SK-N-SH (cell line): ENCODE measurements at regions not wholly inside any gene's neighbourhood (a gene's known extent, or its start where the extent isn't known, plus 50 kb on each side); places are given as distances from the start of the nearest gene placed in this dataset.

Source experiments
- CTCF ChIA-PET: fragments of 300-600, 350-600 bp; formaldehyde crosslinking; extraction: SDS; loops from one replicate; lab custom pipeline; 2021; lab: Yijun Ruan, JAX
- POLR2A ChIA-PET: fragments of 350-600 bp; sonication (Branson Sonifier 250); formaldehyde crosslinking; extraction: SDS; loops from one replicate; lab custom pipeline; 2020; ENCODE audit warnings: antibody characterized with exemption, inconsistent platforms; lab: Yijun Ruan, JAX
- DNase-seq: peaks from one replicate; pipeline ENCODE4 v3.0.0; 2012
- H2AFZ ChIP-seq: fragments of 200-600 bp; sonication (generic); 2 replicates; pipeline ENCODE4 v1.8.1; 2016; ENCODE audit warnings: antibody characterized with exemption, mild to moderate bottlenecking, low read depth
- H3F3A ChIP-seq: fragments of 200-600 bp; sonication (generic); replicated peaks from 2 replicates; pipeline ENCODE3; 2016; ENCODE audit warnings: antibody characterized with exemption, mild to moderate bottlenecking; ENCODE audit not compliant: insufficient read depth
- H3K27ac ChIP-seq, 2 experiments: fragments of 200-500 bp in 1 of 2; fragments of 200-600 bp in 1 of 2; sonication (Bioruptor generic) in 1 of 2; sonication (generic), shearing (Covaris generic) in 1 of 2; 2 replicates each; pipeline versions ENCODE4 v1.5.1 to v1.6.1; 2014 to 2016; ENCODE audit warnings: low read depth in 2 of 2, inconsistent platforms in 1 of 2, low read length in 1 of 2, mild to moderate bottlenecking in 1 of 2, mixed read lengths in 1 of 2
- H3K27me3 ChIP-seq: fragments of 200-600 bp; sonication (generic), shearing (Covaris generic); 2 replicates; pipeline ENCODE4 v1.6.1; 2016; ENCODE audit warnings: mixed run types; ENCODE audit not compliant: insufficient read depth
- H3K36me3 ChIP-seq, 2 experiments: fragments of 200-500 bp in 1 of 2; fragments of 200-600 bp in 1 of 2; sonication (Bioruptor generic) in 1 of 2; sonication (generic) in 1 of 2; replicated peaks in 1 of 2; 2 replicates each; pipeline versions ENCODE3 to v1.5.1; 2014 to 2016; ENCODE audit warnings: low read length in 1 of 2, mild to moderate bottlenecking in 1 of 2; ENCODE audit not compliant: insufficient read depth in 2 of 2, control insufficient read depth in 1 of 2
- H3K4me1 ChIP-seq, 2 experiments: fragments of 200-500 bp in 1 of 2; fragments of 200-600 bp in 1 of 2; sonication (Bioruptor generic) in 1 of 2; sonication (generic), shearing (Covaris generic) in 1 of 2; 2 replicates each; pipeline versions ENCODE4 v1.5.1 to v1.6.1; 2014 to 2016; ENCODE audit warnings: low read depth in 1 of 2, low read length in 1 of 2, mixed run types in 1 of 2; ENCODE audit not compliant: insufficient read depth in 2 of 2, control insufficient read depth in 1 of 2
- H3K4me2 ChIP-seq: fragments of 200-600 bp; sonication (generic), shearing (Covaris generic); 2 replicates; pipeline ENCODE4 v1.6.1; 2017; ENCODE audit warnings: mixed run types
- H3K4me3 ChIP-seq, 2 experiments: fragments of 200-500 bp in 1 of 2; fragments of 200-600 bp in 1 of 2; sonication (Bioruptor generic) in 1 of 2; sonication (generic), shearing (Covaris generic) in 1 of 2; 2 replicates each; pipeline versions ENCODE4 v1.5.1 to v1.8.1; 2014 to 2016; ENCODE audit warnings: low read depth in 2 of 2, inconsistent platforms in 1 of 2, low read length in 1 of 2, mild to moderate bottlenecking in 1 of 2, mixed read lengths in 1 of 2, moderate library complexity in 1 of 2
- H3K79me2 ChIP-seq: fragments of 200-600 bp; sonication (generic); 2 replicates; pipeline ENCODE4 v1.8.1; 2017; ENCODE audit warnings: mild to moderate bottlenecking; ENCODE audit not compliant: insufficient read depth
- H3K9ac ChIP-seq: fragments of 200-600 bp; sonication (generic); 2 replicates; pipeline ENCODE4 v1.6.1; 2017; ENCODE audit warnings: mixed run types
- H3K9me2 ChIP-seq: fragments of 200-600 bp; sonication (generic); 2 replicates; pipeline ENCODE4 v1.6.1; 2017; ENCODE audit warnings: mixed run types
- H3K9me3 ChIP-seq: fragments of 200-600 bp; sonication (generic); 2 replicates; pipeline ENCODE4 v1.6.1; 2017; ENCODE audit warnings: mixed run types, mild to moderate bottlenecking, moderate library complexity
- H4K20me1 ChIP-seq: fragments of 200-600 bp; sonication (generic); 2 replicates; pipeline ENCODE4 v1.6.1; 2017; ENCODE audit warnings: mild to moderate bottlenecking, mixed run types; ENCODE audit not compliant: insufficient read depth
- CHD2 ChIP-seq: fragments of 150-350 bp; IDR thresholded peaks from 2 replicates; pipeline ENCODE4 v1.6.1; 2018; ENCODE audit warnings: low read length; ENCODE audit not compliant: partially characterized antibody
- CTCF ChIP-seq: fragments of 200-600 bp; sonication (generic); IDR thresholded peaks from 2 replicates; pipeline ENCODE4 v1.6.1; 2017; ENCODE audit warnings: antibody characterized with exemption, mild to moderate bottlenecking, moderate library complexity
- FOSL2 ChIP-seq: IDR thresholded peaks from 2 replicates; pipeline ENCODE4 v1.4.0; 2012; ENCODE audit warnings: low read depth, mild to moderate bottlenecking, moderate library complexity, borderline replicate concordance
- FOXJ3 ChIP-seq: sonication (generic); formaldehyde crosslinking; IDR thresholded peaks from 2 replicates; pipeline ENCODE4 v1.5.1; 2020; ENCODE audit warnings: mild to moderate bottlenecking, missing genetic modification reagents
- GATA2 ChIP-seq: sonication (generic); formaldehyde crosslinking; IDR thresholded peaks from 2 replicates; pipeline ENCODE4 v1.5.0; 2020; ENCODE audit warnings: mild to moderate bottlenecking, missing genetic modification reagents
- IRF3 ChIP-seq: fragments of 150-350 bp; IDR thresholded peaks from 2 replicates; pipeline ENCODE4 v1.6.1; 2016; ENCODE audit warnings: mild to moderate bottlenecking, low read depth, low read length
- MEF2A ChIP-seq: IDR thresholded peaks from 2 replicates; pipeline ENCODE4 v1.4.0; 2012; ENCODE audit warnings: low read depth, borderline replicate concordance
- NRF1 ChIP-seq: IDR thresholded peaks from 2 replicates; pipeline ENCODE4 v1.6.1; 2012; ENCODE audit warnings: low read depth, mild to moderate bottlenecking, low read length
- POLR2AphosphoS5 ChIP-seq: IDR thresholded peaks from 2 replicates; pipeline ENCODE4 v1.6.1; 2012; ENCODE audit warnings: low read depth, low read length
- RAD21 ChIP-seq: IDR thresholded peaks from 2 replicates; pipeline ENCODE4 v1.6.1; 2012; ENCODE audit warnings: mild to moderate bottlenecking, low read length
- REST ChIP-seq: IDR thresholded peaks from 2 replicates; pipeline ENCODE4 v1.6.1; 2012; ENCODE audit warnings: mild to moderate bottlenecking, low read depth, low read length, moderate library complexity
- RXRA ChIP-seq: IDR thresholded peaks from 2 replicates; pipeline ENCODE4 v1.4.0; 2012; ENCODE audit warnings: low read depth, mild to moderate bottlenecking, borderline replicate concordance
- SMC3 ChIP-seq: IDR thresholded peaks from 2 replicates; pipeline ENCODE4 v1.6.1; 2012; ENCODE audit warnings: low read depth, low read length, improper control_type of control experiment
- TAF1 ChIP-seq: IDR thresholded peaks from 2 replicates; pipeline ENCODE4 v1.6.1; 2012; ENCODE audit warnings: low read depth, mild to moderate bottlenecking, low read length, moderate library complexity, borderline replicate concordance
- USF2 ChIP-seq: fragments of 150-350 bp; IDR thresholded peaks from 2 replicates; pipeline ENCODE4 v1.6.1; 2017; ENCODE audit warnings: antibody characterized with exemption, low read length, low read depth, borderline replicate concordance
- ZBTB33 ChIP-seq: IDR thresholded peaks from 2 replicates; pipeline ENCODE4 v1.4.0; 2012; ENCODE audit warnings: low read depth, borderline replicate concordance
- WGBS: methylation state at CpG from one replicate; pipeline ENCODE4 v1.1.6; 2017; ENCODE audit warnings: low lambda C conversion rate; 5-methylcytosine and 5-hydroxymethylcytosine counted together

GRCh38 chr20:48432494-48432832 lies 395.3 kb downstream of the PREX1 start:
- H3K79me2 ChIP-seq, result no peaks in the 10 kb centered on the region
- CTCF ChIA-PET, result no interaction called here
- H3K36me3 ChIP-seq, result no peaks in the 10 kb centered on the region
- no peak overlapping the region for H3K4me3 ChIP-seq
- H2AFZ ChIP-seq, result no peak overlapping the region
- TF ChIP-seq REST (no peak), RXRA (no peak), NRF1 (no peak), USF2 (no peak), FOXJ3 (CRISPR knock-in tag) (no peak), CTCF (no peak)
- TF ChIP-seq, all 33 proteins: peak for 0
- no peak for DNase-seq
- no peaks in the 10 kb centered on the region for H3K9me3 ChIP-seq
- no peaks in the 10 kb centered on the region for H3F3A ChIP-seq
- no peak overlapping the region for H3K4me2 ChIP-seq
- H3K9ac ChIP-seq, result no peak overlapping the region
- H4K20me1 ChIP-seq, result no peaks in the 10 kb centered on the region
- no peaks in the 10 kb centered on the region; a peak in 1 of 4 replicates for H3K4me1 ChIP-seq
- WGBS, result 19% methylated on average over 4 of the region's 5 CpGs
- no peaks in the 10 kb centered on the region for H3K9me2 ChIP-seq
- H3K27ac ChIP-seq, result no peak overlapping the region
- no peaks in the 10 kb centered on the region for H3K27me3 ChIP-seq
- POLR2A ChIA-PET, result no interaction called here

GRCh38 chr20:48431653-48432493 lies 395.9 kb downstream of the PREX1 start:
- no peaks in the 10 kb centered on the region for H3K9me3 ChIP-seq
- H3K27me3 ChIP-seq, result no peaks in the 10 kb centered on the region
- no peak overlapping the region for H3K9ac ChIP-seq
- ChIA-PET CTCF (no interaction called here), POLR2A (no interaction called here)
- WGBS, result 30% methylated on average over 9 of the region's 9 CpGs
- H3K9me2 ChIP-seq, result no peaks in the 10 kb centered on the region
- H3K27ac ChIP-seq, result no peak overlapping the region
- H3K4me2 ChIP-seq, result no peak overlapping the region
- no peak overlapping the region for H2AFZ ChIP-seq
- no peak for DNase-seq
- no peak overlapping the region for H3K4me3 ChIP-seq
- H4K20me1 ChIP-seq, result no peaks in the 10 kb centered on the region
- H3K36me3 ChIP-seq, result no peaks in the 10 kb centered on the region
- H3K4me1 ChIP-seq, result no peaks in the 10 kb centered on the region; a peak in 1 of 4 replicates
- no peaks in the 10 kb centered on the region for H3K79me2 ChIP-seq
- no peaks in the 10 kb centered on the region for H3F3A ChIP-seq
- TF ChIP-seq FOSL2, result no peak
- no peak for TF ChIP-seq TAF1
- no peak for TF ChIP-seq NRF1
- TF ChIP-seq POLR2AphosphoS5, result no peak
- no peak for TF ChIP-seq CHD2
- TF ChIP-seq FOXJ3 (CRISPR knock-in tag), result no peak
- no peak for TF ChIP-seq MEF2A
- no peak for TF ChIP-seq IRF3
- no peak for TF ChIP-seq ZBTB33
- no peak for TF ChIP-seq GATA2 (CRISPR knock-in tag)
- no peak for TF ChIP-seq RAD21
- TF ChIP-seq SMC3, result no peak
